ENCODE measurements at regions not wholly inside any gene's neighbourhood (a gene's known extent, or its start where the extent isn't known, plus 50 kb on each side); places are given as distances from the start of the nearest gene placed in this dataset.

- Histone ChIP-seq H3K27ac (peak overlapping the region; percentile 45), H4K20me1 (ENCODE audit: insufficient read depth) (no peaks in the 10 kb centered on the region), H3K79me2 (ENCODE audit: low read depth) (no peaks in the 10 kb centered on the region), H3K4me3 (no peak overlapping the region), H3K9me3 (ENCODE audit: insufficient read depth, low read depth) (no peaks in the 10 kb centered on the region), H3K9me2 (ENCODE audit: insufficient read depth) (no peaks in the 10 kb centered on the region), H3K4me1 (replicated peaks; ENCODE audit: insufficient read depth) (peaks cover 18% of the 10 kb centered on the region), H2AFZ (no peak overlapping the region), H3K4me2 (peak overlapping the region; percentile 37), H3F3A (ENCODE audit: insufficient read depth, low read depth) (peaks cover 15% of the 10 kb centered on the region; the same call in 1 of the 2 replicates), H3K36me3 (ENCODE audit: low read depth) (no peaks in the 10 kb centered on the region), H3K27me3 (ENCODE audit: insufficient read depth, low read depth) (no peaks in the 10 kb centered on the region)
- BruUV-seq (replicated peaks): no TSS peak
- CTCF ChIA-PET: interaction anchor here (0.5 to 0.6 kb wide), 2 partner anchors 25 to 70 kb away, joined by 3 to 10 read pairs; partner anchors contain the start of gene FRMD6
- peak in 1 of 2 experiments; percentile 69 for DNase-seq
- TF ChIP-seq CTCF (conservative IDR thresholded peaks at IDR 0.05) (no peak), EZH2 (IDR thresholded peaks at IDR 0.05; ENCODE audit: low read depth) (no peak)
- POLR2A ChIA-PET (ENCODE audit: unreplicated experiment): interaction anchor here (0.5 to 0.7 kb wide), 2 partner anchors 138 to 173 kb away, joined by 3 to 5 read pairs; no protein-coding TSS in a partner anchor
- intact Hi-C loops (cut with micrococcal nuclease; ENCODE audit: unreplicated experiment): no loop called here
These were observed 70.5 kb upstream of the FRMD6 start for GRCh38 chr14:51581017-51581881.

- Histone ChIP-seq H3K4me1 (replicated peaks; ENCODE audit: insufficient read depth) (peaks cover 18% of the 10 kb centered on the region), H3F3A (ENCODE audit: insufficient read depth, low read depth) (peaks cover 15% of the 10 kb centered on the region; the same call in 1 of the 2 replicates), H3K9me2 (ENCODE audit: insufficient read depth) (no peaks in the 10 kb centered on the region), H4K20me1 (ENCODE audit: insufficient read depth) (no peaks in the 10 kb centered on the region), H2AFZ (no peak overlapping the region), H3K4me3 (no peak overlapping the region), H3K79me2 (ENCODE audit: low read depth) (no peaks in the 10 kb centered on the region), H3K27ac (no peak overlapping the region), H3K4me2 (no peak overlapping the region), H3K9me3 (ENCODE audit: insufficient read depth, low read depth) (no peaks in the 10 kb centered on the region), H3K36me3 (ENCODE audit: low read depth) (no peaks in the 10 kb centered on the region), H3K27me3 (ENCODE audit: insufficient read depth, low read depth) (no peaks in the 10 kb centered on the region)
- ChIA-PET CTCF (no interaction called here), POLR2A (ENCODE audit: unreplicated experiment) (no interaction called here)
- TF ChIP-seq CTCF (conservative IDR thresholded peaks at IDR 0.05): no peak
- DNase-seq: no peak
- BruUV-seq (replicated peaks): no TSS peak
- intact Hi-C loops (cut with micrococcal nuclease; ENCODE audit: unreplicated experiment): no loop called here
These were observed 69.3 kb upstream of the FRMD6 start for GRCh38 chr14:51582437-51582836.

GRCh38 chr14:51585055-51585454 lies 66.7 kb upstream of the FRMD6 start:
- Histone ChIP-seq H3K4me2 (no peak overlapping the region), H3K79me2 (ENCODE audit: low read depth) (no peaks in the 10 kb centered on the region)
- BruUV-seq (replicated peaks): no TSS peak

More at GRCh38 chr14:51585055-51585454, 66.7 kb upstream of the FRMD6 start:
- ChIA-PET POLR2A (ENCODE audit: unreplicated experiment) (interaction anchor here (0.6 kb wide), 1 partner anchor 14 kb away, joined by 8 read pairs; no protein-coding TSS in a partner anchor), CTCF (no interaction called here)
- H3K27me3 ChIP-seq (ENCODE audit: insufficient read depth, low read depth): no peaks in the 10 kb centered on the region
- H3K27ac ChIP-seq: no peak overlapping the region
- H4K20me1 ChIP-seq (ENCODE audit: insufficient read depth): no peaks in the 10 kb centered on the region
- intact Hi-C loops (cut with micrococcal nuclease; ENCODE audit: unreplicated experiment): no loop called here
- no peaks in the 10 kb centered on the region for H3K36me3 ChIP-seq (ENCODE audit: low read depth)
- no peak overlapping the region for H3K4me3 ChIP-seq
- peaks cover 15% of the 10 kb centered on the region; the same call in 1 of the 2 replicates for H3F3A ChIP-seq (ENCODE audit: insufficient read depth, low read depth)
- H3K9me2 ChIP-seq (ENCODE audit: insufficient read depth): no peaks in the 10 kb centered on the region
- no peak overlapping the region for H2AFZ ChIP-seq
- TF ChIP-seq EZH2 (IDR thresholded peaks at IDR 0.05; ENCODE audit: low read depth) (no peak), CTCF (conservative IDR thresholded peaks at IDR 0.05) (no peak)
- H3K9me3 ChIP-seq (ENCODE audit: insufficient read depth, low read depth): no peaks in the 10 kb centered on the region
- H3K4me1 ChIP-seq (replicated peaks; ENCODE audit: insufficient read depth): peaks cover 18% of the 10 kb centered on the region
- no peak for DNase-seq

All from PC-9 (cell line).